ENCODE measurements at regions not wholly inside any gene's neighbourhood (a gene's known extent, or its start where the extent isn't known, plus 50 kb on each side); places are given as distances from the start of the nearest gene placed in this dataset.

DNA sequence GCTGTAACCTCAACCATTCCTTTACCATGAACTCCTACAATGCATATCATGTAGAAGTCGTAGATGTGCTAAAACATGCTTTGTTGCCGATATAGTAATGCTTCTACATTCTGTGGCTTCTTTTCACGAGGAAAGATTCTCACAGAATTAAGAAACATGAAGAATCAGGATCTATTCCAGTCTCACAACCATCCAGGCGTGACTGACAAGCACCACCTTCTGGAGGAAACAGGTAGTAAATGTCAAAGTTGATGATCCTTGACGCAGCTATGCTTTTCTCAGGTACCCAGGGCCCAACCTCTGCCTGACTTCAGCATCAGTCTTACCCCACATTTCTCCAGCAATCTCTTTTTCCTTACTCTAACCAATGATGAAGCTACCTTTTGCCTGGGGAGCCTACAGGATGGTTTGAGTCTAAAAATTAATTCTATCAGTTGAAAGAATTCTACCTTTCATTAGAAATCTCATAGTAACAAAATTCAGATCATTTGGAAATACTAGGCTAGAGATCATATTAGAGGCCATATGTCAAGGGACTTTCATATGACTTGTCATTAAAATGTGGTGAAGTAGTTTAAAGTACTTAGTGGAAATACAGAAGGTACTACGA lies 123.3 kb upstream of the RND3 start:
- Histone ChIP-seq H3K36me3 (no peaks in the 10 kb centered on the region), H3K9me3 (no peaks in the 10 kb centered on the region), H3K4me3 (no peak overlapping the region), H3K4me1 (no peaks in the 10 kb centered on the region), H3K27ac (no peak overlapping the region), H3K27me3 (no peaks in the 10 kb centered on the region)
- ATAC-seq (peak in 3 of 4 donors; percentile 66 to 74 (median 69)), DNase-seq (peak in 1 of 6 donors; percentile 17), FAIRE-seq (no peak)
- intact Hi-C loops (cut with DNase I), result no loop called here
- 35 to 42% methylated on average over 6 of the region's 6 CpGs for WGBS, 2 donors
- TF ChIP-seq, protein P1, sequence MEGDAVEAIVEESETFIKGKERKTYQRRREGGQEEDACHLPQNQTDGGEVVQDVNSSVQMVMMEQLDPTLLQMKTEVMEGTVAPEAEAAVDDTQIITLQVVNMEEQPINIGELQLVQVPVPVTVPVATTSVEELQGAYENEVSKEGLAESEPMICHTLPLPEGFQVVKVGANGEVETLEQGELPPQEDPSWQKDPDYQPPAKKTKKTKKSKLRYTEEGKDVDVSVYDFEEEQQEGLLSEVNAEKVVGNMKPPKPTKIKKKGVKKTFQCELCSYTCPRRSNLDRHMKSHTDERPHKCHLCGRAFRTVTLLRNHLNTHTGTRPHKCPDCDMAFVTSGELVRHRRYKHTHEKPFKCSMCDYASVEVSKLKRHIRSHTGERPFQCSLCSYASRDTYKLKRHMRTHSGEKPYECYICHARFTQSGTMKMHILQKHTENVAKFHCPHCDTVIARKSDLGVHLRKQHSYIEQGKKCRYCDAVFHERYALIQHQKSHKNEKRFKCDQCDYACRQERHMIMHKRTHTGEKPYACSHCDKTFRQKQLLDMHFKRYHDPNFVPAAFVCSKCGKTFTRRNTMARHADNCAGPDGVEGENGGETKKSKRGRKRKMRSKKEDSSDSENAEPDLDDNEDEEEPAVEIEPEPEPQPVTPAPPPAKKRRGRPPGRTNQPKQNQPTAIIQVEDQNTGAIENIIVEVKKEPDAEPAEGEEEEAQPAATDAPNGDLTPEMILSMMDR (IDR thresholded peaks at IDR 0.05), result peak in 2 of 4 donors; percentile 10 to 13

DNA sequence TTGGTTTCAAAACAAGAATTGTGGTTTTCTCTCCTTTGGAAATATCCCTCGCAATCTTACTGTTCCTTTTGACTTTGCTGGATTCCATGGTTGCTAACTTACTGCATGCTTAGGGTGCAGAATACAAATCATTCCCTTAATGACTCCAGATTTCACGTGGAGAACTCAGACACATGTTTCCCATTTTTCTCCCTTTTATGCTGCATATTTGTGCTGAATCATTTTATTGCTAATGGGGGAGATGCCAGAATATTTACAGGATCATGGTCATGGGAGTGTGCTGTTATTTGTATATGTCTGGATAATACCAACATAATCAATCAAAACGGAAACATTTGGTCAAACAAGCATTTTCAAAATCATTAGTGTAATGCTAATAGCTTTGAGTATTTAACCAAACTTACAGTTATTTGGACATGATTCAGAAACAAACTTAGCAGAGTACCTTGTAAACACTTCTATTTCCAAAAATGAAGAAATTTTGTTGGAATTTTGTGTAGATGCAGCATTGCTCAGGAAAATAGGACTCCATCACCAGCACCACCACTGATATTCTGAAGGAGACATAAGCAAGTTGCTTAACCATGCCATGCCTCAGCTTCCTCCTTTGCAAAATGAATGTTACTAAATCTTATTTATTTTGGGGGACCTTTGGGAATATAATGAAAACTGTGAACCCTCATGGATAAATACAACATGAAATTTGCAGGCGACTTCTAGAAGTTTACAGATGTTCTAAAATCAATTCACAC lies 122.5 kb upstream of the RND3 start:
- no peaks in the 10 kb centered on the region for H3K36me3 ChIP-seq
- H3K27ac ChIP-seq, result no peak overlapping the region
- no peak overlapping the region for H3K4me3 ChIP-seq
- 32 to 36% methylated on average over 4 of the region's 4 CpGs for WGBS, 2 donors
- no peaks in the 10 kb centered on the region for H3K4me1 ChIP-seq
- ATAC-seq (peak in 1 of 4 donors; percentile 27), FAIRE-seq (no peak), DNase-seq (no peak)
- H3K9me3 ChIP-seq, result no peaks in the 10 kb centered on the region
- intact Hi-C loops (cut with DNase I), result no loop called here
- no peaks in the 10 kb centered on the region for H3K27me3 ChIP-seq
- TF ChIP-seq, protein P1 (IDR thresholded peaks at IDR 0.05), result no peak

DNA sequence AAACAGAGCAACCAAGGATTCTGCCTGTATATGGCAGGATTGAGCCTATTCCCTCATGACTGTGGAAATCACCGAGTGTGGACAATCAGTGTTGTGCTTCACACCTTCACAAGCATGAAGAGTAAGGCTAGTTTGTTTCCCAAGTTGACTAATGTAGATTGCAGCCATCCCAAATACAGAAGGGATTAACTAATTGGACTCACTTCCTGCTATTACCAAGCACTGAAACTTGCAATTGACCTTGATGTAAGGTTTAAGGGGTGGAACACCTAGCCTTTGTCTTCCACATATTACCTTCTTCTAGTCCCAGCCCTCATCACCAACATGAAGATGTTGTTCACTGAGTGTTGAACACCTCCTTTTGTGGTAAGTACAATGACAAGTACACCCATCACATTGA lies 120.9 kb upstream of the RND3 start:
- FAIRE-seq (no peak), DNase-seq (no peak), ATAC-seq (no peak)
- H3K4me3 ChIP-seq, result no peak overlapping the region
- peaks cover 0 to 4% (median 0%) of the 10 kb centered on the region in 4 donors for H3K27me3 ChIP-seq
- H3K9me3 ChIP-seq, result peaks cover 0 to 5% (median 0%) of the 10 kb centered on the region in 4 donors
- WGBS, 2 donors, result 54 to 69% methylated on average over 1 of the region's 1 CpG
- no peaks in the 10 kb centered on the region for H3K36me3 ChIP-seq
- H3K27ac ChIP-seq, result no peak overlapping the region
- TF ChIP-seq, protein P1 (IDR thresholded peaks at IDR 0.05), result no peak
- intact Hi-C loops (cut with DNase I), result no loop called here
- H3K4me1 ChIP-seq, result no peaks in the 10 kb centered on the region

DNA sequence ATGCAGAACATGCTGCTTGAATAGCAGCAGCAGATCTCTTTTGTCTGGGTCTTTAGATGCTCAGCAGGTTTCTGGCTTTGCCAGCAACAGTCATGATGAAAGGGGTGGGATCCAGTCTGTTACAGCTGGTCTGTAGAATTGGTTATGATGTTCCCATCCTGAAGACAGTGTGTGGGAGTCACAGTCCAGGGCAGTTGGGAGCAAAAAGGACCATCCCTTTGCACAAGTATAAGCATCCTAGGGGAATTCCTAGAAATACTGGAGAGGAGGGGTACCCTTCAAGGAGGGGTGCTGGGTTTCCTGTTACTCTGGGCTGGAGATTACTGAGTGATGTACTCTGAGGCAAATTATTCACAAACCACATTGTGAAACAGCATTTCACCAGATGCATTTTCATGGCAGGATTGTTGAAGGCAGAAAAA lies 119.9 kb upstream of the RND3 start:
- no peaks in the 10 kb centered on the region for H3K4me1 ChIP-seq
- TF ChIP-seq, protein P1 (IDR thresholded peaks at IDR 0.05), result no peak
- H3K36me3 ChIP-seq, result no peaks in the 10 kb centered on the region
- no peak overlapping the region for H3K4me3 ChIP-seq
- peaks cover 0 to 5% (median 0%) of the 10 kb centered on the region in 4 donors for H3K9me3 ChIP-seq
- DNase-seq, result no peak
- no peak for ATAC-seq
- FAIRE-seq, result no peak
- intact Hi-C loops (cut with DNase I), result no loop called here
- H3K27ac ChIP-seq, result no peak overlapping the region
- peaks cover 0 to 4% (median 0%) of the 10 kb centered on the region in 4 donors for H3K27me3 ChIP-seq
